H9 (cell line): ENCODE measurements at regions not wholly inside any gene's neighbourhood (a gene's known extent, or its start where the extent isn't known, plus 50 kb on each side); places are given as distances from the start of the nearest gene placed in this dataset.

ENCODE experiments used
- DNase-seq: peaks from one replicate; pipeline ENCODE4 v3.0.0-alpha.2; 2017
- H2AFZ ChIP-seq: one replicate; pipeline ENCODE4 v1.6.1; 2013; ENCODE audit warnings: mild to moderate bottlenecking, low read length, control low read depth, moderate library complexity
- H2AK5ac ChIP-seq: 2 replicates; pipeline ENCODE4 v1.6.1; 2013; ENCODE audit warnings: low read length, control low read depth, mixed read lengths; ENCODE audit not compliant: insufficient read length
- H2BK120ac ChIP-seq: one replicate; pipeline ENCODE4 v1.6.1; 2013; ENCODE audit warnings: low read depth, mild to moderate bottlenecking, low read length, control low read depth, inconsistent platforms; ENCODE audit not compliant: poor library complexity, severe bottlenecking
- H2BK12ac ChIP-seq: 2 replicates; pipeline ENCODE4 v1.6.1; 2013; ENCODE audit warnings: low read length, control low read depth, mixed read lengths, low read depth; ENCODE audit not compliant: insufficient read length
- H2BK15ac ChIP-seq: 2 replicates; pipeline ENCODE4 v1.6.1; 2013; ENCODE audit warnings: low read depth, low read length, control low read depth
- H2BK20ac ChIP-seq: one replicate; pipeline ENCODE4 v1.6.1; 2013; ENCODE audit warnings: low read depth, mild to moderate bottlenecking, low read length, control low read depth, inconsistent platforms; ENCODE audit not compliant: poor library complexity, severe bottlenecking
- H2BK5ac ChIP-seq: 2 replicates; pipeline ENCODE4 v1.6.1; 2013; ENCODE audit warnings: low read length, control low read depth, mixed read lengths; ENCODE audit not compliant: insufficient read length
- H3K14ac ChIP-seq: 2 replicates; pipeline ENCODE4 v1.6.1; 2013; ENCODE audit warnings: low read length, control low read depth; ENCODE audit not compliant: insufficient read depth
- H3K18ac ChIP-seq: 2 replicates; pipeline ENCODE4 v1.6.1; 2013; ENCODE audit warnings: low read depth, mild to moderate bottlenecking, mixed read lengths, low read length, control low read depth; ENCODE audit not compliant: insufficient read length
- H3K23ac ChIP-seq: 2 replicates; pipeline ENCODE4 v1.6.1; 2013; ENCODE audit warnings: low read length, control low read depth, mixed read lengths, low read depth; ENCODE audit not compliant: insufficient read length
- H3K23me2 ChIP-seq: 2 replicates; pipeline ENCODE4 v1.6.1; 2013; ENCODE audit warnings: low read depth, mild to moderate bottlenecking, mixed read lengths, low read length, control low read depth; ENCODE audit not compliant: insufficient read length, poor library complexity, severe bottlenecking
- H3K27ac ChIP-seq: 2 replicates; pipeline ENCODE4 v1.5.1; 2013; ENCODE audit warnings: low read length, control low read depth, mixed read lengths, low read depth; ENCODE audit not compliant: insufficient read length
- H3K27me3 ChIP-seq: 2 replicates; pipeline ENCODE4 v1.6.1; 2013; ENCODE audit warnings: low read length, control low read depth, inconsistent platforms; ENCODE audit not compliant: insufficient read depth
- H3K4ac ChIP-seq: 2 replicates; pipeline ENCODE4 v1.6.1; 2013; ENCODE audit warnings: low read depth, mild to moderate bottlenecking, control low read depth, inconsistent platforms, low read length, moderate library complexity
- H3K4me1 ChIP-seq: 2 replicates; pipeline ENCODE4 v1.6.1; 2013; ENCODE audit warnings: low read length, control low read depth, inconsistent platforms; ENCODE audit not compliant: insufficient read depth
- H3K4me2 ChIP-seq: 2 replicates; pipeline ENCODE4 v1.6.1; 2013; ENCODE audit warnings: low read length, control low read depth, mixed read lengths; ENCODE audit not compliant: insufficient read length, insufficient read depth
- H3K56ac ChIP-seq: 2 replicates; pipeline ENCODE4 v1.6.1; 2013; ENCODE audit warnings: low read depth, mild to moderate bottlenecking, mixed read lengths, low read length, control low read depth; ENCODE audit not compliant: insufficient read length
- H3K79me1 ChIP-seq: 2 replicates; pipeline ENCODE4 v1.6.1; 2013; ENCODE audit warnings: low read depth, mild to moderate bottlenecking, moderate library complexity, low read length, control low read depth, inconsistent platforms; ENCODE audit not compliant: insufficient read depth, poor library complexity, severe bottlenecking
- H3K79me2 ChIP-seq: 2 replicates; pipeline ENCODE4 v1.6.1; 2013; ENCODE audit warnings: low read length, control low read depth, inconsistent platforms; ENCODE audit not compliant: insufficient read depth
- H3K9ac ChIP-seq: 2 replicates; pipeline ENCODE4 v1.6.1; 2013; ENCODE audit warnings: low read length, control low read depth, mixed read lengths; ENCODE audit not compliant: insufficient read length; ENCODE audit errors: extremely low read depth
- H3K9me3 ChIP-seq: one replicate; pipeline ENCODE4 v1.6.1; 2013; ENCODE audit warnings: low read depth, low read length, inconsistent platforms; ENCODE audit not compliant: control insufficient read depth
- H3T11ph ChIP-seq: one replicate; pipeline ENCODE4 v1.6.1; 2013; ENCODE audit warnings: mild to moderate bottlenecking, low read length, control low read depth, inconsistent platforms
- H4K20me1 ChIP-seq: one replicate; pipeline ENCODE4 v1.6.1; 2013; ENCODE audit not compliant: control insufficient read depth, insufficient read length, insufficient read depth
- H4K5ac ChIP-seq: 2 replicates; pipeline ENCODE4 v1.6.1; 2013; ENCODE audit warnings: low read depth, mild to moderate bottlenecking, mixed read lengths, low read length, control low read depth; ENCODE audit not compliant: insufficient read length
- H4K8ac ChIP-seq: replicated peaks from 2 replicates; pipeline ENCODE4 v1.6.1; 2013; ENCODE audit warnings: low read length, control low read depth, mixed read lengths, low read depth; ENCODE audit not compliant: insufficient read length
- H4K91ac ChIP-seq: 2 replicates; pipeline ENCODE4 v1.6.1; 2013; ENCODE audit warnings: low read depth, mild to moderate bottlenecking, moderate library complexity, mixed read lengths, low read length, control low read depth; ENCODE audit not compliant: insufficient read length
- H3K27ac Mint-ChIP-seq, 3 experiments: 2 replicates in 2 of 3; 3 replicates in 1 of 3; pipeline ENCODE4 v1.8.0; 2020 to 2021; ENCODE audit warnings: mixed read lengths in 3 of 3, mild to moderate bottlenecking in 1 of 3, moderate library complexity in 1 of 3
- H3K27me3 Mint-ChIP-seq: 2 replicates; pipeline ENCODE4 v1.8.0; 2021; ENCODE audit warnings: low read depth, mild to moderate bottlenecking, moderate library complexity, mixed read lengths
- H3K36me3 Mint-ChIP-seq, 3 experiments: 2 replicates in 2 of 3; 3 replicates in 1 of 3; pipeline ENCODE4 v1.8.0; 2020 to 2021; ENCODE audit warnings: low read depth in 3 of 3, mixed read lengths in 3 of 3; ENCODE audit not compliant: insufficient read depth in 1 of 3
- H3K4me1 Mint-ChIP-seq, 2 experiments: 2 replicates each; pipeline ENCODE4 v1.8.0; 2020; ENCODE audit warnings: mixed read lengths in 2 of 2
- H3K4me3 Mint-ChIP-seq, 2 experiments: 2 replicates in 1 of 2; 3 replicates in 1 of 2; pipeline ENCODE4 v1.8.0; 2020 to 2021; ENCODE audit warnings: mild to moderate bottlenecking in 2 of 2, mixed read lengths in 2 of 2, moderate library complexity in 1 of 2
- H3K9me3 Mint-ChIP-seq, 2 experiments: 2 replicates in 1 of 2; 3 replicates in 1 of 2; pipeline ENCODE4 v1.8.0; 2020; ENCODE audit warnings: mild to moderate bottlenecking in 2 of 2, mixed read lengths in 2 of 2, moderate library complexity in 1 of 2
- CTCF ChIP-seq: fragments of 200-600 bp; sonication (generic); conservative IDR thresholded peaks from 3 replicates; pipeline ENCODE4 v1.8.0; 2021; ENCODE audit warnings: antibody characterized with exemption, mild to moderate bottlenecking
- WGBS: extraction: QIAGEN DNeasy Blood & Tissue Kit; methylation state at CpG from one replicate; pipeline ENCODE4 v1.1.7; 2013; ENCODE audit warnings: missing lambda C conversion rate, low lambda C conversion rate, mixed read lengths; ENCODE audit not compliant: insufficient read length; ENCODE audit errors: extremely low coverage; 5-methylcytosine and 5-hydroxymethylcytosine counted together

- no CpG with 5 or more reads among the region's 12 CpGs for WGBS
These were observed 381.0 kb upstream of the IRX4 start for GRCh38 chr5:2263763-2264162.

More at GRCh38 chr5:2263763-2264162, 381.0 kb upstream of the IRX4 start:
- Histone ChIP-seq H3T11ph (no peak overlapping the region), H2AFZ (no peak overlapping the region), H2BK5ac (no peak overlapping the region), H3K23ac (no peak overlapping the region), H3K23me2 (peaks cover 3% of the 10 kb centered on the region), H4K5ac (no peak overlapping the region), H2AK5ac (no peak overlapping the region), H4K8ac (no peak overlapping the region), H2BK120ac (no peak overlapping the region), H3K27ac (no peak overlapping the region), H2BK12ac (no peak overlapping the region), H3K9me3 (no peaks in the 10 kb centered on the region), H3K18ac (no peak overlapping the region), H3K56ac (no peak overlapping the region), H3K4me1 (no peaks in the 10 kb centered on the region), H2BK15ac (no peak overlapping the region), H3K79me1 (no peaks in the 10 kb centered on the region), H3K4ac (no peak overlapping the region), H3K27me3 (no peaks in the 10 kb centered on the region), H2BK20ac (no peak overlapping the region), H3K79me2 (no peaks in the 10 kb centered on the region), H3K14ac (no peak overlapping the region), H3K9ac (no peak overlapping the region), H4K20me1 (no peaks in the 10 kb centered on the region), H4K91ac (no peak overlapping the region), H3K4me2 (no peak overlapping the region)
- Mint-ChIP-seq H3K4me3 (no peak overlapping the region), H3K27me3 (no peaks in the 10 kb centered on the region; the same call in 1 of the 2 replicates), H3K36me3 (peaks cover 0 to 2% (median 0%) of the 10 kb centered on the region in 3 experiments; a peak in 1 of 7 replicates), H3K4me1 (no peaks in the 10 kb centered on the region), H3K27ac (no peak overlapping the region), H3K9me3 (no peaks in the 10 kb centered on the region; a peak in 2 of 5 replicates)
- no peak for TF ChIP-seq CTCF
- DNase-seq: no peak
